Spleen (tissue), 11 donors: ENCODE measurements at regions not wholly inside any gene's neighbourhood (a gene's known extent, or its start where the extent isn't known, plus 50 kb on each side); places are given as distances from the start of the nearest gene placed in this dataset.

Experiments used
- DNase-seq: peaks from one replicate; pipeline ENCODE4 v3.0.0-alpha.2; 2020
- H3K27ac ChIP-seq, 8 donors: fragments of 200-600 bp; sonication (generic) in 7 of 8; 1 replicate in 4 of 8; 2 replicates in 4 of 8; pipeline versions ENCODE4 v1.5.0 to v1.8.0; 2016 to 2021; ENCODE audit warnings: inconsistent platforms in 4 of 8, mild to moderate bottlenecking in 4 of 8, moderate library complexity in 1 of 8
- H3K27me3 ChIP-seq, 7 donors: fragments of 200-600 bp; sonication (generic) in 6 of 7; replicated peaks in 1 of 7; 1 replicate in 4 of 7; 2 replicates in 3 of 7; pipeline versions ENCODE4 v1.5.0 to v1.8.0; 2016 to 2021; ENCODE audit warnings: inconsistent platforms in 3 of 7, mild to moderate bottlenecking in 1 of 7
- H3K36me3 ChIP-seq, 6 donors: fragments of 200-600 bp; sonication (generic) in 5 of 6; 1 replicate in 4 of 6; 2 replicates in 2 of 6; pipeline versions ENCODE4 v1.5.0 to v1.8.0; 2016 to 2021; ENCODE audit warnings: inconsistent platforms in 2 of 6
- H3K4me1 ChIP-seq, 6 donors: fragments of 200-600 bp; sonication (generic) in 5 of 6; 1 replicate in 3 of 6; 2 replicates in 3 of 6; pipeline versions ENCODE4 v1.5.0 to v1.8.0; 2016 to 2021; ENCODE audit warnings: inconsistent platforms in 3 of 6
- H3K4me3 ChIP-seq, 8 donors: fragments of 200-600 bp; sonication (generic) in 7 of 8; 1 replicate in 4 of 8; 2 replicates in 4 of 8; pipeline versions ENCODE4 v1.5.0 to v1.8.0; 2016 to 2021; ENCODE audit warnings: inconsistent platforms in 4 of 8, mild to moderate bottlenecking in 4 of 8, moderate library complexity in 2 of 8
- H3K9me3 ChIP-seq, 8 donors: fragments of 200-600 bp; sonication (generic) in 7 of 8; 1 replicate in 4 of 8; 2 replicates in 4 of 8; pipeline versions ENCODE4 v1.5.0 to v1.8.0; 2016 to 2021; ENCODE audit warnings: inconsistent platforms in 4 of 8
- POLR2A ChIP-seq, 3 donors: fragments of 450-650 bp; IDR thresholded peaks; one replicate each; pipeline ENCODE4 v1.5.1; 2017; ENCODE audit warnings: antibody characterized with exemption in 3 of 3, mild to moderate bottlenecking in 1 of 3
- POLR2AphosphoS5 ChIP-seq, 3 donors: sonication (generic); formaldehyde crosslinking; IDR thresholded peaks; one replicate each; pipeline ENCODE4 v1.5.1; 2017; ENCODE audit warnings: antibody characterized with exemption in 3 of 3
- WGBS, 5 donors: extraction: QIAGEN DNeasy Blood & Tissue Kit in 3 of 5; methylation state at CpG; one replicate each; pipeline versions ENCODE4 v1.1.5 to v1.1.7; 2013 to 2018; 5-methylcytosine and 5-hydroxymethylcytosine counted together
- intact Hi-C: fragments of 100-400 bp; cut with DNase I; formaldehyde crosslinking; loops from one replicate; pipeline ENCODE4 v1.15.0; 2023; ENCODE audit warnings: low total_unique reads
- TF ChIP-seq, protein P1 (sequence below), 11 experiments: fragments of 200-600 bp in 7 of 11; fragments of 450-650 bp in 4 of 11; sonication (generic) in 4 of 11; IDR thresholded peaks in 8 of 11; conservative IDR thresholded peaks in 3 of 11; 1 replicate in 7 of 11; 2 replicates in 4 of 11; pipeline versions ENCODE4 v1.4.0 to v1.8.0; 2016 to 2021; ENCODE audit warnings: antibody characterized with exemption in 11 of 11, inconsistent platforms in 4 of 11, mild to moderate bottlenecking in 1 of 11
- donor health status: healthy with polysubstance abuse.
- donor health status: DM: no; HTN: no; CAD: no; lungs with moderate emphysema.
- donor health status: DM: no; HTN: no; CAD: no.
- donor health status: Bipolar disorder and iron deficiency.
- donor health status: healthy.
- donor health status: DM: no; HTN: no; CAD: no.
- donor health status: DM: yes; HTN: yes; CAD: no.

DNA sequence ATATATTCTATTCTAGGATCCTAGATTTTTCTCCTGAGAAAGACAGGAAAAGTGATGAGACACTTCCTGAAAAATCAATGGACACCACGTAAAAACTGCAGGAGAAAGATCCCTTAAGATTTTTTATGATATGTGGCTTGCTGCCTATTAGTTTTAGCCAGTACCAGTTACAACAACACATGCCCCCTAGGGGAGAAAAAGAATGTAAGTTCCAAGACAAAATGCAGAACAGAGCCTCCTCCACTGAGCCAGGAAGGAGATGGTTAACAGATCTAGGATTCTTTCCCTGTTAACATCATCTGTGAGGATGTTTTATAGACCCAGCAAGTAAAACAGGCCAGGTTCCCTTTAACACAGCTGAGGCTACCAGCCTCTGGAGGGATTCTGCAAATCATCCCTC lies 574.7 kb downstream of the TLE4 start:
- 14 to 50% (median 18%) methylated on average over 1 of the region's 1 CpG for WGBS, 5 donors
- TF ChIP-seq, protein P1, sequence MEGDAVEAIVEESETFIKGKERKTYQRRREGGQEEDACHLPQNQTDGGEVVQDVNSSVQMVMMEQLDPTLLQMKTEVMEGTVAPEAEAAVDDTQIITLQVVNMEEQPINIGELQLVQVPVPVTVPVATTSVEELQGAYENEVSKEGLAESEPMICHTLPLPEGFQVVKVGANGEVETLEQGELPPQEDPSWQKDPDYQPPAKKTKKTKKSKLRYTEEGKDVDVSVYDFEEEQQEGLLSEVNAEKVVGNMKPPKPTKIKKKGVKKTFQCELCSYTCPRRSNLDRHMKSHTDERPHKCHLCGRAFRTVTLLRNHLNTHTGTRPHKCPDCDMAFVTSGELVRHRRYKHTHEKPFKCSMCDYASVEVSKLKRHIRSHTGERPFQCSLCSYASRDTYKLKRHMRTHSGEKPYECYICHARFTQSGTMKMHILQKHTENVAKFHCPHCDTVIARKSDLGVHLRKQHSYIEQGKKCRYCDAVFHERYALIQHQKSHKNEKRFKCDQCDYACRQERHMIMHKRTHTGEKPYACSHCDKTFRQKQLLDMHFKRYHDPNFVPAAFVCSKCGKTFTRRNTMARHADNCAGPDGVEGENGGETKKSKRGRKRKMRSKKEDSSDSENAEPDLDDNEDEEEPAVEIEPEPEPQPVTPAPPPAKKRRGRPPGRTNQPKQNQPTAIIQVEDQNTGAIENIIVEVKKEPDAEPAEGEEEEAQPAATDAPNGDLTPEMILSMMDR (IDR thresholded peaks at IDR 0.05 in 8 of 11, conservative IDR thresholded peaks at IDR 0.05 in 3 of 11): peak in 2 of 11 experiments; percentile 19 to 22
- TF ChIP-seq POLR2AphosphoS5 (IDR thresholded peaks at IDR 0.05) (no peak), POLR2A (IDR thresholded peaks at IDR 0.05) (no peak)
- no peaks in the 10 kb centered on the region for H3K36me3 ChIP-seq
- peaks cover 0 to 24% (median 18%) of the 10 kb centered on the region in 8 donors for H3K9me3 ChIP-seq
- H3K4me3 ChIP-seq: no peak overlapping the region
- no peak for DNase-seq
- intact Hi-C loops: no loop called here
- no peaks in the 10 kb centered on the region for H3K4me1 ChIP-seq
- no peaks in the 10 kb centered on the region for H3K27me3 ChIP-seq
- H3K27ac ChIP-seq: no peak overlapping the region

DNA sequence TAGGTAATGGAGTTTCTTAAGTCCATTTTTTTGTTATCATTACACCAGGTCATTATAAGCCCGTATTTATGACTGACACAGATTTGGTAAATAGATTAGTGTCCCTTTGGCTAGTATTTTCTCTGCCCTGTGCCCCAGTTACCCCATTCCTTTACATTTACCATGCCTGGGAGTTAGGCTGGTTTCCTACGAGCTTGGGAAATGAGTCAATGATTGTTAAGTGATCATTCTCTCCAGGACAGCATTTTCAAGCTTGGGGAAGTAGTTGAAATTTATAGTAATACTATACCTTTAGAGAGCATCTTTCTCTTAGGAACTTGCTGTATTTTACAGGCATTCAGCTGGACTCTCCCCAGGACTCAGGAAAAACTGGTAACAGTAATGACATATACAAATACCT lies 573.1 kb downstream of the TLE4 start:
- 74 to 86% (median 84%) methylated on average over 2 of the region's 2 CpGs for WGBS, 5 donors
- intact Hi-C loops: no loop called here
- TF ChIP-seq POLR2AphosphoS5 (IDR thresholded peaks at IDR 0.05) (no peak), POLR2A (IDR thresholded peaks at IDR 0.05) (no peak)
- TF ChIP-seq, protein P1 (IDR thresholded peaks at IDR 0.05 in 8 of 11, conservative IDR thresholded peaks at IDR 0.05 in 3 of 11): no peak
- no peak overlapping the region for H3K27ac ChIP-seq
- no peaks in the 10 kb centered on the region for H3K36me3 ChIP-seq
- DNase-seq: no peak
- H3K9me3 ChIP-seq: peaks cover 0 to 11% (median 8%) of the 10 kb centered on the region in 8 donors
- no peak overlapping the region for H3K4me3 ChIP-seq
- H3K4me1 ChIP-seq: no peaks in the 10 kb centered on the region
- no peaks in the 10 kb centered on the region for H3K27me3 ChIP-seq

DNA sequence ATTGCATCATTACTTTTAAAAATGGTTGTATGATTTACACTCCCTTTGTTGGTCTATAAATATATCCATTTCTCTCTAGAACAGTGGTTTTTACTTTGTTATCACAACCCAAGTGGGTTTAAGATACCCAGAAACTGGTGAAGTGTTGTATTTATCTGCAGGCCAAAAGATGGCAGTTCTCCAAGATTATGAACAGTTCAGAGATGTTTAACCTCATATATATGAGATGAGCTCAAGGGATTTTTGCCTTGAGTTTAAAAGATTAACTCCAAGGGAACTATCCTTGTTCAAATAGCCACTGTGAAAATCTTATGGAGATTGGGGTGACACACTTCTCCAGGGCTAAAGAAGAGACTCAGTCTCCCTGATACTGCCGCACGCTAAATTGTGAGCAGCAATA lies 572.6 kb downstream of the TLE4 start:
- no peak overlapping the region for H3K4me3 ChIP-seq

DNA sequence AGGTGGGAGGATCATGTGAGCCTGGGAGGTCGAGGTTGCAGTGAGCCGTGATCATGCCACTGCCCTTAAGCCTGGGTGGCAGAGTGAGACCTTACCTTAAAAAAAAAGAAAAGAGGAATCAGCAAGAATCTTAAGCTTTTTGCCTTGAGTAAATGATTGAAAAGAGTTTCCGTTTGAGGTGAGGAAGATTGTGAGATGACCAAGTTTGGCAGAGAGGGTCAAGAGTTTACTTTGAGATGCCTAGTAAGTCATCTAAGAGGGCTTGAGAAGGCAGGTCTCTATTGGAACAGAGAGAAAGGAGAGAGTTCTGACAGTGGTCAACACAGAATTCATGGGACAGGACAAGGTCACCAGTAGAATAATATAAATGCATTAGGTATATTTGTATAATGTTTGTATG lies 572.1 kb downstream of the TLE4 start:
- Histone ChIP-seq H3K27me3 (no peaks in the 10 kb centered on the region), H3K36me3 (no peaks in the 10 kb centered on the region), H3K4me1 (no peaks in the 10 kb centered on the region), H3K9me3 (peaks cover 0 to 1% (median 0%) of the 10 kb centered on the region in 8 donors), H3K27ac (no peak overlapping the region), H3K4me3 (no peak overlapping the region)
- TF ChIP-seq POLR2AphosphoS5 (IDR thresholded peaks at IDR 0.05) (no peak), POLR2A (IDR thresholded peaks at IDR 0.05) (no peak)
- TF ChIP-seq, protein P1 (IDR thresholded peaks at IDR 0.05 in 8 of 11, conservative IDR thresholded peaks at IDR 0.05 in 3 of 11): no peak
- intact Hi-C loops: no loop called here
- WGBS, 5 donors: 78 to 91% (median 78%) methylated on average over 3 of the region's 3 CpGs
- no peak for DNase-seq

More for the DNA sequence above, 572.6 kb downstream of the TLE4 start:
- Histone ChIP-seq H3K9me3 (peaks cover 0 to 6% (median 4%) of the 10 kb centered on the region in 8 donors), H3K36me3 (no peaks in the 10 kb centered on the region), H3K27ac (no peak overlapping the region), H3K27me3 (no peaks in the 10 kb centered on the region), H3K4me1 (no peaks in the 10 kb centered on the region)
- 95 to 99% (median 98%) methylated on average over 2 of the region's 2 CpGs for WGBS, 5 donors
- intact Hi-C loops: no loop called here
- no peak for DNase-seq
- TF ChIP-seq POLR2A (IDR thresholded peaks at IDR 0.05) (no peak), POLR2AphosphoS5 (IDR thresholded peaks at IDR 0.05) (no peak)
- TF ChIP-seq, protein P1 (IDR thresholded peaks at IDR 0.05 in 8 of 11, conservative IDR thresholded peaks at IDR 0.05 in 3 of 11): no peak
